Osteoblast (primary cell): ENCODE measurements at regions not wholly inside any gene's neighbourhood (a gene's known extent, or its start where the extent isn't known, plus 50 kb on each side); places are given as distances from the start of the nearest gene placed in this dataset.

Experiments
- DNase-seq: peaks from one replicate; pipeline ENCODE4 v3.0.0; 2011; ENCODE audit warnings: low spot score, mixed read lengths; ENCODE audit not compliant: insufficient read length; ENCODE audit errors: missing footprints
- H2AFZ ChIP-seq: 2 replicates; pipeline ENCODE4 v1.6.0; 2011; ENCODE audit warnings: mild to moderate bottlenecking, low read length
- H3K27ac ChIP-seq: 2 replicates; pipeline ENCODE4 v1.5.1; 2011; ENCODE audit warnings: mild to moderate bottlenecking, low read depth, low read length, moderate library complexity
- H3K27me3 ChIP-seq: 2 replicates; pipeline ENCODE4 v1.6.0; 2012; ENCODE audit warnings: mild to moderate bottlenecking, control low read depth, inconsistent platforms, low read length, moderate library complexity; ENCODE audit not compliant: insufficient read depth
- H3K36me3 ChIP-seq: 2 replicates; pipeline ENCODE4 v1.5.1; 2011; ENCODE audit warnings: mild to moderate bottlenecking, low read length, control low read depth, moderate library complexity; ENCODE audit not compliant: insufficient read depth
- H3K4me1 ChIP-seq: 2 replicates; pipeline ENCODE4 v1.5.1; 2011; ENCODE audit warnings: mild to moderate bottlenecking, low read length, control low read depth, moderate library complexity; ENCODE audit not compliant: insufficient read depth
- H3K4me2 ChIP-seq: 2 replicates; pipeline ENCODE4 v1.6.0; 2011; ENCODE audit warnings: mild to moderate bottlenecking, low read length; ENCODE audit not compliant: insufficient read depth
- H3K4me3 ChIP-seq: fragments of 200-600 bp; sonication (generic); 3 replicates; pipeline ENCODE4 v1.5.1; 2012; ENCODE audit warnings: mild to moderate bottlenecking, low read length, inconsistent platforms; ENCODE audit not compliant: insufficient read depth
- H3K79me2 ChIP-seq: 2 replicates; pipeline ENCODE4 v1.6.0; 2012; ENCODE audit warnings: mild to moderate bottlenecking, low read length, control low read depth, inconsistent platforms; ENCODE audit not compliant: insufficient read depth
- H3K9me3 ChIP-seq: 2 replicates; pipeline ENCODE4 v1.5.1; 2011; ENCODE audit warnings: low read depth, low read length, control low read depth
- H4K20me1 ChIP-seq: 2 replicates; pipeline ENCODE4 v1.6.0; 2012; ENCODE audit warnings: mild to moderate bottlenecking, low read length, control low read depth; ENCODE audit not compliant: insufficient read depth
- CTCF ChIP-seq: IDR thresholded peaks from 2 replicates; pipeline ENCODE4 v1.5.1; 2011; ENCODE audit warnings: mild to moderate bottlenecking, low read depth, low read length, moderate library complexity; ENCODE audit errors: extremely low read depth

GRCh38 chr5:179497636-179498340 lies 52.6 kb upstream of the RUFY1 start:
- no peaks in the 10 kb centered on the region for H3K36me3 ChIP-seq

GRCh38 chr5:179495906-179496455 lies 54.4 kb upstream of the RUFY1 start:
- H3K27me3 ChIP-seq: no peaks in the 10 kb centered on the region
- no peak overlapping the region for H3K4me3 ChIP-seq
- H3K27ac ChIP-seq: no peak overlapping the region
- H3K36me3 ChIP-seq: no peaks in the 10 kb centered on the region
- H3K9me3 ChIP-seq: no peaks in the 10 kb centered on the region
- TF ChIP-seq CTCF: peak; percentile 19
- no peaks in the 10 kb centered on the region for H3K79me2 ChIP-seq
- H3K4me2 ChIP-seq: no peak overlapping the region
- no peak overlapping the region for H2AFZ ChIP-seq
- DNase-seq: peak; percentile 51
- H4K20me1 ChIP-seq: no peaks in the 10 kb centered on the region
- H3K4me1 ChIP-seq: no peaks in the 10 kb centered on the region

More at GRCh38 chr5:179497636-179498340, 52.6 kb upstream of the RUFY1 start:
- no peaks in the 10 kb centered on the region for H3K79me2 ChIP-seq
- no peak overlapping the region for H3K4me3 ChIP-seq
- DNase-seq: peak; percentile 65
- TF ChIP-seq CTCF: no peak
- H3K9me3 ChIP-seq: no peaks in the 10 kb centered on the region
- no peak overlapping the region for H3K4me2 ChIP-seq
- peak overlapping the region; percentile 38 for H2AFZ ChIP-seq
- H3K4me1 ChIP-seq: no peaks in the 10 kb centered on the region
- no peaks in the 10 kb centered on the region for H3K27me3 ChIP-seq
- no peaks in the 10 kb centered on the region for H4K20me1 ChIP-seq
- no peak overlapping the region for H3K27ac ChIP-seq

GRCh38 chr5:179494774-179495526 lies 55.4 kb upstream of the RUFY1 start:
- no peaks in the 10 kb centered on the region for H3K9me3 ChIP-seq
- peak; percentile 65 for DNase-seq
- no peak overlapping the region for H2AFZ ChIP-seq
- H4K20me1 ChIP-seq: no peaks in the 10 kb centered on the region
- no peak for TF ChIP-seq CTCF
- H3K36me3 ChIP-seq: no peaks in the 10 kb centered on the region
- H3K4me1 ChIP-seq: no peaks in the 10 kb centered on the region
- no peaks in the 10 kb centered on the region for H3K79me2 ChIP-seq
- no peak overlapping the region for H3K27ac ChIP-seq
- H3K4me2 ChIP-seq: no peak overlapping the region
- no peaks in the 10 kb centered on the region for H3K27me3 ChIP-seq
- H3K4me3 ChIP-seq: no peak overlapping the region

GRCh38 chr5:179488975-179489374 lies 61.4 kb upstream of the RUFY1 start:
- no peak overlapping the region for H3K4me3 ChIP-seq
- no peaks in the 10 kb centered on the region for H3K27me3 ChIP-seq
- H4K20me1 ChIP-seq: no peaks in the 10 kb centered on the region
- DNase-seq: no peak
- no peaks in the 10 kb centered on the region for H3K79me2 ChIP-seq
- H3K4me2 ChIP-seq: no peak overlapping the region
- H3K36me3 ChIP-seq: no peaks in the 10 kb centered on the region
- no peaks in the 10 kb centered on the region for H3K9me3 ChIP-seq
- peaks cover 7% of the 10 kb centered on the region for H3K4me1 ChIP-seq
- no peak overlapping the region for H3K27ac ChIP-seq
- TF ChIP-seq CTCF: no peak
- no peak overlapping the region for H2AFZ ChIP-seq
